Activated T-helper 9 cell treated with anti-CD3 and anti-CD28 coated beads, Interleukin-2, amount 50 U/mL, for 16 hours (primary cell): ENCODE measurements at regions not wholly inside any gene's neighbourhood (a gene's known extent, or its start where the extent isn't known, plus 50 kb on each side); places are given as distances from the start of the nearest gene placed in this dataset.
"Not testable (repeated sequence)": the region's sequence is repeated elsewhere in the genome, so short reads cannot be mapped to it uniquely, and the experiment has no call there.

Experiments
- DNase-seq: peaks from one replicate; pipeline ENCODE4 v3.0.0-alpha.2; 2020; ENCODE audit warnings: low read depth

DNA sequence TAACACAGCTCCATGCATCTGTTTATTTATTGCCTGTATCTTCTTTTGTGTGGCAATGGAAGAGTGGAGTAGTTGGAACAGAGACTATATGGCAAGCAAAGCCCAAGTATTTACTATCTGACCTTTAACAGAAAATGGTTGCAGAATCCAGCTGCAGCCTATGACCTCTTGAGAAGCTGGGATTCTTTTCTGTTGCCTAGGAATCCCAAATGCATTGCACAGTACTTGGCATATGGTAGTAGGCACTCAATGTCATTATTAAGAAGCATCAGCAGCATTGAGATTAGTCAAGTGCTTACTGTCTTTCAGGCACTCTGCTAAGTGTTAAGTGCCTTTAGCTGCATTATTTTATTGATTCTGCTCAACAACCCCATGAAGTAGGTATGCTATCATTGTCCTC is 331.6 kb downstream of the CCDC85A start:
- no peak for DNase-seq

DNA sequence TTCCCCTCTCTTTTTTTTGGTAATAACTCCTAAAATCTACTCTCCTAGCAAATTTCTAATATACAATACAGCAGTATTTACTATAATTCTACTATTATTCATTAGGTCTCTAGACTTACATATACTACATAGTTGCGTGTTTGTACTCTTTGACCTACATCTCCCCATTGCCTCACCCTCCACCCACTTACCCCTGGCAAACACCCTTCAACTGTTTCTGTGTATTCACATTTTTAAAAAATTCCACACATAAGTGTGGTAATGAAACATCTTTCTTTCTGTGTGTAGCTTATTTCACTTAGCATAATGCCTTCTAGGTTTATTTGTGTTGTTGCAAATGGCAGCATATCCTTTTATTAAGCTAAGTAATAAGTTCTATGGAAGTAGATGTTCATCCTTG is 336.0 kb downstream of the CCDC85A start:
- DNase-seq = no peak

DNA sequence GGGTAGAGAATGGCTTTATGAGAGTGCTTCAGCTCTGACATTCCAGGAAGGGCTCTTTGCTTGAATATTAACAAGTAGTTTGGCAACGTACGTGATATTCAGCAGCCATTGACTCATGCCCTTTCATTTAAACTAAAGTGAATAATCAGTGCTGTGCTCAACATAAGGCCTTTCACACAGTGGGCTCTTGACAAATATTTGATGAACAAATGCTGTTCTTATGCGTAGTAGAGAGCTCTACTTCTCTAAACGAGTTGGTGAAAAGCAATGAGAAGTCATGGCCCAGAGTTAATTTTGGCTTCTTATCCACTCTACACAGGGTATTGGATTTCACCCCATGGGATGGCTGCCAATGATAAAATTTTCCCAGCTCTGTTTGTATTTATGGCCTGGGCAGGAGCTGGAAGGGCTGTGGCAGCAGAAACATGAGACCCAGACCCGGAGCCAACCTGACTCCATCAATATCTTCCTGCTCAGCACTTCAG is 338.9 kb downstream of the CCDC85A start:
- DNase-seq = no peak

DNA sequence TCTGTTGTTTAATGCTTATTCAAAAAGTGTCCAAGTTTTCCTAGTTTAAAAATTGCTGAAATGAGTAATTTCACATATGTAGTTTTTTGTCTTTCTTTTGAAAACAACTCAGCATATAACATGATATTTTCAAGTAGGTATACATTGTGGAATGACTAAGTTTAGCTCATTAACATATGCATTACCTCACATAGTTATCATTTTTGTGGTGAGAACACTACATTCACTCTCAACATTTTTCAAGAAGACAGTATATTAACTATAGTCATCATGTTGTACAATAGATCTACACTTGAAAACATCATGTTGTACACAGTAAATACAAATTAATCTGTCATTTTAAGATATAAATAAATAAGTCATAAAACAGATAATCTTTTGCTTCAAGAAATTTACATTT is 340.0 kb downstream of the CCDC85A start:
- no peak for DNase-seq

DNA sequence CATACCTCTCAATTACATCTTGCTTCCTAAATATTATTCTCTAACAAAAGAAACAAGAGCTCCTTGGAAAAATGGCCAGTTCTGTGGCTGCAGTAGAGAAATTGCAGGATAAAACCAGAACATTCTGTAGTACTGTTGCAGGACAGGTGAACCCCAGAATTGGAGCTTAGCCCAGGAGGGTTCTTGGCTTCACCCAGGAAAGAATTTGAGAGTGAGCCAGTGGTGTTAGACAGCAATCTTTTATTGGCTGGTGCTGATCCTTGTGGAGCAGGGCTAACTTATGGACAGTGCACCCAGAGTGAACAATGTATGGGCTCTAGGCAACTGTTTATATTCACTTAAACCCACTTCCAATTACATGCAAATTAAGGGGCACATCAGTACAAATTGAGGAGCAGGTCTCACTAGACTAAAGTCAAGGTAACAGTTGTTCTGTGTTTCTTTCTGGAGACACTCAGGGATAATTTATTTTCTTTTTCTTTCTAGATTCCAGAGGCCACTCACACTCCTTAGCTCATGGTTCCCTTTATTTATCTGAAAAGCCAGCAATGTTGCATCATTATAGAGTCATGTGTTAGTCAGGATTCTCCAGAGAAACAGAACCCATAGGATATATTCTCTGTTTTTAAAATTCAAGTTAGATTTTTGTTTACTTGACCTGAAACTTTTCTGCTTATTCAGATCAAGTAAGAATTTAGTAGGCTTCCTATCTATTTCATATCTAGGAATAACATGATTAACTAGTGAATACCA is 348.1 kb downstream of the CCDC85A start:
- DNase-seq = no peak

DNA sequence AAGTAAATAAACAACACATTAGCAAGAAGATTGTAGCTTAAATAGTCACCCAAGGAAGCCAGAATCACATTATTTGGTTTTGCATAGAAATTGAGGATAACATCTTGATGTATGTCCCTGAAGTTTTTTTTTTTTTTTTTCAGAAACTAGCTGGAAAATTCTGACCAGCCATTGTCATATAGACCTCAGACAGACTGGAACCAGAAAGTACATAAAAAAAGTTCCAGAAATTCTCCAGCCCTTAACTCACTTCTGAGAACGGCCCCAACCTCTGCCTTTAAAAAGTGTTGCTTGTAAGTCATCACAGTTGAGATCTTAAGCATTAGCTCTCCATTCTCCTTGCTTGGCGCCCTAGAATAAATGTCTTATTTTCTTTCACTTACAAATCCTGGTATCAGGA is 350.5 kb downstream of the CCDC85A start:
- DNase-seq = no peak

DNA sequence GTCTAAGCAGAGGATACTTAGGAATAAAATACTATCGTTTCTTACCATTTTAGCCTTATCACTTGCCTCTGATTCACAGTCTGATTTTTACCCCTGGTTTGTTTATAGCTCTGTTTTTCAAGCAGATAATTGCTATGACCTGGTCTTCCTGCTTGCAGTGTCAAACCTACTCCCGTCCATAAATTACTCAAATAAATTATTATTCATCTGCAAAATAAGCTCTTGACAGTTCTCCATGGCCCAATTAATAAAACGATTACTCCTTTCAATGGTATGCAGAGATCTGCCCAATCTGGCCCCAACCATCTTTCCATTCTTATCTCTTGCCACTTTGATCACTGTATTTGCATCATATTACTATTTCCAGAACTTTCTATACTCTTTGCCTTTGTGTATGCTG is 354.0 kb downstream of the CCDC85A start:
- no peak for DNase-seq

DNA sequence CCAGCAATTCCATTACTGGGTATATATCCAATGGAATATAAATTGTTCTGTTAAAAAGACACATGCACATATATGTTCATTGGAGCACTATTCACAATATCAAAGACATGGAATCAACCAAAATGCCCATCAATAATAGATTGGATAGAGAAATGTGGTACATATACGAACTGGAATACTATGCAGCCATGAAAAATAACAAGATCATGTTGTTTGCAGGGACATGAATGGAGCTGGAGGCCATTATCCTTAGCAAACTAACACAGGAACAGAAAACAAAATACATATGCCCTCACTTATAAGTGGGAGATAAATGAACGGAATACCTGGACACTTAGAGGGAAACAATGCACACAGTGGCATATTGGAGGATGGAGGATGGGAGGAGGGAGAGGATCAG is 355.8 kb downstream of the CCDC85A start:
- DNase-seq = no peak

DNA sequence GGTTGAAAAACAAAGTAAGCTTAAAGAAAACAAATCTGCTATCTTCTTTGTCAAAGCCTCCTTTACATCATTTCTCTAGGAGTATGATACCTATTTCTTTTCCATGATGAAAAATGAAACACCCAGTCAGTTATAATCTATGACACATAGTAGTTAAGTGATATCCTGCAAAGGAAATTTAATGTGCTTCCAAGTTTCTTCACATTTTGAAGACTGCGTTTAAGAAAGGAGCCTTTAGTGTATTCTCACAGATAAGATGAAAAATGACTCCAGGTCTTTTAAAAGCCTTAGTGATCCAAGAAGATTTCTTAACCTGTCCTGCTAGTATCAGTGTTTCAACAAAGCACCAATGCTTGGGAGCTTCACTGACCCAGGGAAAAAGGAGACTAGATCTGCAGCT is 356.7 kb downstream of the CCDC85A start:
- no peak for DNase-seq

DNA sequence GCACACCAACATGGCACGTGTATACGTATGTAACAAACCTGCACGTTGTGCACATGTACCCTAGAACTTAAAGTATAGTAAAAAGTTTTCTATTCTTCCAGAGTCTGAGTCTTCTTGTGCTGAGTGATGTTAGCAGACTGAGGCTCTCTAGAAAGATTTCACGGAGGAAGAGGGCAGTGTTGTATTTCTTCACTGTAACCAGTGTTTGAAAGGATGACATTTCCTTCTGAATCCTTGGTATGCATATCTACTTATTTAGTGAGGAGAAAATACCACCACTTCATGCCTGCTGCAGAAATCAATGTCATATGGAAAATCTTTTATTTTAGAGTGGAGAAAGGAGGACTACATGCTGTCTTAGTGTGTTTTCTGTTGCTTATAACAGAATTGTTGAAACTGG is 357.1 kb downstream of the CCDC85A start:
- no peak for DNase-seq

DNA sequence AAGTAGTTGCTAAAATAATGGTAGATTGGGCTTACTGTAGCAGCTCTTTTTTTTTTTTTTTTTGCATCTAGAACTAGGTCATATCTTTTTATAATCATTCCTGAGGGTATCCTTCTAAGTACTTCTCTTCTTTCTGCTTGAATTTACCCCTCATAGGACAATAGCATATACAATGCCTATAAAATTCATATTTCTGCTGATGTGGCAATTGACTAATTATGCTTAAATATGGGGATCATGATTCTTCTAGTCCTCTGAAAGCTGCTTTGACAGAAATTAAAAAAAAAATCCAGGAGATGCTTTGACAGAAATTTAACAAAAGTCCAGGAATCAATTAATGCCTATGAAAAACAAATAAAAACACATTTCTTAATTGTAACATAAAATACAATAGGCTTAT is 358.4 kb downstream of the CCDC85A start:
- DNase-seq = no peak

DNA sequence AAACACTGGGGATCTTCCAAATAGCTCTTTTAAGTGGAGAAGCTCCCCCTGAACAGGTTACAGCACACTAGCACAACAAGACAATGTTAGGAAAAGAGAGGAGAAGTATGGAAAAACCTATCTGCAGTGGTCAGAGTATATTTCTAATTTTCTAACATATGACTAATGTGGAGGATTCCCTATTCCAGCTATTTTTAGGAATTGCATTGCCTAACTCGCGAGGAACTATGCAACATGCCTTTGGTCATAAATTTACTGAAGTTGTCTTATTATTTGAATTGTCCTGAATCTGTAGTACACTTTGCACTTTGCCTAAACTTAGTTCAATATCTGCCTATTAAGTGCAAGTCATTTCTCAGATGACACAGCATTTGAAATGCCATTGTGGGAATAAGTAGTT is 381.4 kb downstream of the CCDC85A start:
- no peak for DNase-seq

DNA sequence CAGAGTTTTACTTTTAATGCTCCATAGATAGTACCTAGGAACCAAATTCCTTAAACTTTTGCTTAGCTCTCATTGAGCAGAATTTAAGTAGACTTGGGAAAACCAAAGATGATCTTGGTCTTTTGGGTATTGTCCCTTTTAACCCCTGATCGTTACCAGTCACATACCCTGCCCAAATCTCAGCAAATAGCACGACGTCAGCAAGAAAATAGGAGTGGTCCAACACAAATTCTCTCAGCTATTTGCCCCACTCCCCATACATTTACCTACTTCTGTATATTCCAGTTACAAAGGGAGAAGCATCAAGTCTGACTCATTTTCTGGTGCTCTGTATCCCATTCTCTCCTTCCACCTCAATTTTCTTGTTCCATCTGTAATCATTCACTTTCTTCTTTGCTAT is 387.3 kb downstream of the CCDC85A start:
- DNase-seq = no peak

DNA sequence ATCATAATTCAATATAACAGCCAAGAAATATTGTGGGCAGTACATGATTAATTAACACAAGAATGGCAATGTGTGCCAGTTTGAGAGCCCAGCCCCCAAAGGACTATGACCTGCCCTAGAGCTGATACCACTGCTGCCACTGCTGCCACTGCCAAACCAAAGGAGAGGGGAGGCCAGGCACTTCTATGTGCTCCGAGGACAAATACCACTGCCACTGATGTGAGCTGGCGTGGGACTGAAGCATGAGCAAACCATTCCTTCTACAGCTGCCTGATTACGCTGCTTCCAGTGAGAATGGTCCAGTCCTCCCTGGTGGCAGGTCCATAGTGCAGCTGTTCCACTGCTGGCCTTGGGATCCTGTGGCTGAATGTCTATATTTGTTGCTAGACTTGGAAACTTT is 392.2 kb downstream of the CCDC85A start:
- DNase-seq = no peak

DNA sequence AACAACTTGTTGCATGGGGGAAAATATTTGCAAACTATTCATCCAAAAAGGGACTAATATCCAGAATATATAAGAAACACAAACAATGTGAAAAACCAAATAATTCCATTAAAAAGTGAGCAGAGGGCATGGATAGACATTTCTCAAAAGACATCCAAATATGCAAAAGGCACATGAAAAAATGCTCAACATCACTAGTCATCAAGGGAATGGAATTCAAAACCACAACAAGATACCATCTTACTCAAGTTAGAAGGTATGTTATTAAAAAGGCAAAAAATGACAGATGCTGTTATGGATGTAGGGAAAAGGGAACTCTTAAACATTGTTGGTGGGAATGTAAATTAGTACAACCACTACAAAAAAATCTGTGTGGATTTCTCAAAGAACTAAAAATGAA is 396.5 kb downstream of the CCDC85A start:
- DNase-seq = no peak

DNA sequence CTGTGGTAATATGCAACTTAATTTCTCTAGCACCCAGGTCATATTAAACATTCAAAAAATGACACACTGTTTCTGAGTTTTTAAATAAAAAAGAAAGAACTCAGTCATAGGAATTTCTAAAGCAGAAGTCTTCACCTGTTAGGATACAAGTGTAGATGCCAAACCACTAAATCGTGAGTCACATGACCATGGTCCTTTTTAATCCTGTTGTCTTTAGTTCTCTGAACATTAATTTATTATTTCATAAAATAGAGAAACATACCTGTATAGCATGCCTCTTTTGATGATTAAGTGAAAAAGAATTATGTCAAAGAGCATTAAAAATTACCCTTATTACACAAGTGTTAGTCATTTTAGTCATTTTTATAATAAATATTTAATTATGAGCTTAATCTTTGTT is 398.8 kb downstream of the CCDC85A start:
- DNase-seq = no peak

DNA sequence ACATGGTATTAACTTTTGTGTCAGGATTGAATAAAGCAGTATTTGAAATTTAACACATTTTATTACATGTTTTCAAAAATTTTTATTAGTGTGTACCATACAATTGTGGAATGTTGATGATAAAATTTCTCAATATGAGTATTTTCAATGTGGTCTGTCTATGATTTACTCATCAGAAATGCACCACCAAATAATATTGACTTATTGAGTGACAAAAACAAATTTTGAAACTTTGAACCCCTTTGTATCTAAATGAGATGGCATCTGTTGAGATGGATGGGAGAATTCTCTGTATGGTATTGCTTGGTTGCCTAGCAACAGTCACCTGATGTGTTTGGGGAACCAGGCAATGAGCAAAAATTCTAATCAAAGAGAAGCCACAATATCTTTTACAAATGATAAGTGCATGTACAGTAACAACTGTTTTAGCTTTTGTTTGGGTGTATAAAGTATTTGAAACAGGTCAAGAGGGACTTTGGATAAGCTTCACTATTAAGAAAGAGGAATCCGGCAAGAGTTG is 400.1 kb downstream of the CCDC85A start:
- DNase-seq = no peak

DNA sequence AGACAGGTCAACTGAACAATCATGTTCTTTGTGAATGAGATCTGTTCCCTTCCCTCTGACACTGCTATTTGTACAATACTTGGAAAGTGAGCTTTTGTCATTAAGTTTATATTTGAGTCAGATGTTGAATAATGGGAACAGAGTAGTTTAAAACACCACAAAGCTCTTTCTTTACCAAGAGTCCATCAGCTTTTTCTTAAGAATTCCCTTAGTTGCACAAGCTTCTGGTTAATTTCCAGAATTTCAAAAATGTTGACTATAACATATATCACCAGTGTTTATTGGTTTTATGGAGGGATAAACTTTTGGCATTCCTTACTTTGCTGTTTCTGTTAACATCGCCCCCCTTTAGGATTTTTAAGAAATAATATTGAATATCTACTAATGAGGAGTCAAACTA is 403.7 kb downstream of the CCDC85A start:
- DNase-seq = no peak

DNA sequence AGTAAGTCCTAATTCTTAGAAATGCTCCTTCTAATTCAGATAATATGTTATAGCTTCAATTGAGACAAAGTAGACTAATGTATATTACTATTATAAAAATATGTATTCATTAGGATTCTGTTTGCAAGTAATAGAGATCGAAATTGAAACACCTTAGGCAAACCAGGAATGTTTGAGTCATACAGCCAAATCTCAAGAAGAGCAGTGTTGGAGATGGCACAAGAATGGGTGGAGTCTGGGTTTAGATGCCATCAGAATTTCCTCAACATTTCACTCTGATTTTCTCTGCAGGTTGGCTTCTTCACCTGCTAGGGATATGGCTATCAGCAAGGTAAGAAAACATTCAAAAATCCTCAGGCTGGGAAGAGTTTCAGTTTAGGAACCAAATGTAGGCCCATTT is 405.4 kb downstream of the CCDC85A start:
- DNase-seq = no peak

DNA sequence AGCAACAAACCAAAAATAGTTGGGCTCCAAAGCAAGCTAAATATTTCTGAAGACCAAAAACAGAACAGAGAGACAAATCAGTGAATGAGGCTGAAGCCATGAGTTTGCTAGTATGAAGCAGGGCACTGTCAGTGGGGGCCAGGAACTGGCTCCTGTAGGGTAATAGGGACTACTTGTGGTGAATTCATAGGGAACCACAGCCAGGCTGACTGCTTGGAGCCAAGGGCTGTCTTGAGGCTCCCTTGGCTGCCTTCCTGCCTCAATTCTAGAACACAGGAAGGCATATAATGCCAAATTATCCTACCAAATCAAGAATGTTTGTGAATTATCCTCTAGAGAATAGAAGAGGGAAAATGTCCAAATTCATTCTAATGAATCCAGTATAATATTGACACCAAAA is 406.0 kb downstream of the CCDC85A start:
- no peak for DNase-seq

DNA sequence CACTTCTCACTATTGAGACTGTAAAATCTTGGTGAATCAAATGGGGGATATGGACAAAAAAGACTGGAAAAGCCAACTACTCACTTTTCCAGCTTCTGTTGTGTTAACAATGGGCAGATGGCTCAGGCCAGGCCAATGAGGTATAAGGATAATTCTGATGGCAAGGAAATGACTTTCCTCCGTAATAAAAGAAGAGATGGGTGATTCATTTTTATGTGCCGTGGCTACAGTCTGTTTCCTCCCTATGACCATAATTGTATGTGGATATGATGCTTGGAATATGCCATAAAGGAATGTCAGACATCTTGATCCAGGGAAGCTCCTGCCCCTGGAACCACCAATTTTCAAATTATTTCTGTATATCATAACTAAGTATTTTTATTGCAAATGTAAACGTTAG is 406.8 kb downstream of the CCDC85A start:
- no peak for DNase-seq

DNA sequence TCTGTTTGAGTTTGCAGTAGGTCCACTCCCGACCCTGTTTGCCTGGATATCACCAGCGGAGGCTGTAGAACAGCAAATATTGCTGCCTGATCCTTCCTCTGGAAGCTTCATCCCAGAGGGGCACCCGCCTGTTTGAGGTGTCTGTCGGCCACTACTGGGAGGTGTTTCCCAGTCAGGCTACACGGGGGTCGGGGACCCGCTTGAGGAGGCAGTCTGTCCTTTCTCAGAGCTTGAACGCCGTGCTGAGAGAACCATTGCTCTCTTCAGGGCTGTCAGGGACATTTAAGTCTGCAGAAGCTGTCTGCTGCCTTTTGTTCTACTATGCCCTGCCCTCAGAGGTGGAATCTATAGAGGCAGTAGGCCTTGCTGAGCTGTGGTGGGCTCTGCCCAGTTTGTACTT is 422.3 kb downstream of the CCDC85A start:
- DNase-seq = not testable (repeated sequence)

DNA sequence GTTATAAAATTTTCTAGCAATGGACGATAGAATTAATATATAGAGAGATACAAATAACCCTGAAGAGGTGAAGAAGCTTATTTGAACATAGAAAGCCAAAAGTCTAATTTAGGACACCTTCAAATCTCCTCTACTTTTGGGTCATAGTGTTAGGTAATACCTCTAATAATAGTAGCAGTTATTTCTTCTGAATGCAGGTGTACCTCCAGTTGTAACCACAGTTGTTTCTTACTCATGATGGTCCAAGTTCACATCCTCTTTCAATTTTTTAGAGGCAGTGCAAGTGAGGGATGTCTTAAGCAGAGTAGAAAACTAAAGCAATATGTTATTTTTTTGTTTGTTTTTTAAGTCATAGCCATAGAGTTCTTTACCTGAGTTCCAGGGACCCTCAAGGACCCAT is 429.5 kb downstream of the CCDC85A start:
- no peak for DNase-seq

DNA sequence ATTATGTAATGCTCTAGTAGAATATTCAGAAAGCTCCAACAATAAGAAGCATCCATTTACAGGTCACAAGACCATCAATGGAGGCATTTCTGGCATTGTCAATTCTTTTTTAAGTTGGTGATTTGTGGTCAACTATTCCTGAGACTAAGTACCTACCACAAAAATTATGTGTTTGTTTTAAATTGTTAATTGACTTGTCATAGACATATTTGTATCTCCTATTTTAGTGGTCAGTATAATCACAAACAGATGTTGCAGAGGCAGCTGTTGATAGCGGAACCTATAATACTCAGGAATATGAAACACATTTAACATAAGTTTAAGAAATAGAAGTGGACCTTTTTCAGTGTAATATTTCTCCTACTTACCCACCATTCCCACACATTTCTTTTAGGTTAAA is 430.1 kb downstream of the CCDC85A start:
- no peak for DNase-seq
